HTR-8/SVneo (cell line): ENCODE measurements at regions not wholly inside any gene's neighbourhood (a gene's known extent, or its start where the extent isn't known, plus 50 kb on each side); places are given as distances from the start of the nearest gene placed in this dataset.

Experiments used
- DNase-seq: peaks from one replicate; pipeline ENCODE4 v3.0.0; 2011; ENCODE audit warnings: low spot score, mixed read lengths; ENCODE audit not compliant: insufficient read length
- FAIRE-seq: peaks from 2 replicates; lab custom pipeline; 2011; peaks lifted over from hg19 to GRCh38; lab: Jason Lieb, UNC

DNA sequence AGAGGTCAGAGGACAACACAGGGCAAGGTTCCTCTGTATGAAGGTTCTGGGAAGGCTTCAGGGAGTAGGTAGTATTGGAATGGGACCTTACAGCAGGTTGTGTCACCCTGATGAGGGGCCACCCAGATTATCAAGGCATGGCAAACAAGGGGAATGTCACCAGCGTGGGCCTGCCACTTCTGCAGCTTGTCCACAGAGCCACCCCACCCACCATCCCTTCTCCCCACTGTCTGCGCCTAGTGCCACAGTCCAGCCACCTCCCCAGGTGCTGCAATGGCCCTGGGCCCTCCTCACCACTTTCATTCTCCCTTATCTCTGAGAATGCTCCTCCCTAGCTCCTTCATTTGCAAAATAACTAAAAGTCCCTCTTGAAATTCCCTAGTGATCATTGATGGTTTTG lies 170.3 kb downstream of the TTC32 start:
- no peak for DNase-seq
- no peak for FAIRE-seq

DNA sequence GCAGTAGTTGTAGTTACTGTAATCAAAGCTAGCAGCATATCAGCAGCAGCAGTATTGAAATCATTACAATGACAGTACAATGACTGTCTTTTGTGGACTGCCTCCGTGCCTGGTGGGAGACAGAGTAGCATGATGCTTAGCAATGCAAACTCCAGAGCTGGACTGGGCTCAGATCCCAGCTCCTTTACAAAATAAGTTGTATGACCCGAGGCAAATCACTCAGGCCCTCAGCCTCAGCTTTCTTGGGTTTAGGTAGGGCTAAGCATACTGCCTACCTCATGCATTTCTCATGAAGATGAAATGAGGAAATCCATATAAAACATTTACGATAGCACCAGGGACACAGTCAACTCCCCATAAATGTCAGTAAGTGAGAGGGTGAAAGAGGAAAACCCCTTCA lies 170.7 kb downstream of the TTC32 start:
- DNase-seq (no peak), FAIRE-seq (no peak)

DNA sequence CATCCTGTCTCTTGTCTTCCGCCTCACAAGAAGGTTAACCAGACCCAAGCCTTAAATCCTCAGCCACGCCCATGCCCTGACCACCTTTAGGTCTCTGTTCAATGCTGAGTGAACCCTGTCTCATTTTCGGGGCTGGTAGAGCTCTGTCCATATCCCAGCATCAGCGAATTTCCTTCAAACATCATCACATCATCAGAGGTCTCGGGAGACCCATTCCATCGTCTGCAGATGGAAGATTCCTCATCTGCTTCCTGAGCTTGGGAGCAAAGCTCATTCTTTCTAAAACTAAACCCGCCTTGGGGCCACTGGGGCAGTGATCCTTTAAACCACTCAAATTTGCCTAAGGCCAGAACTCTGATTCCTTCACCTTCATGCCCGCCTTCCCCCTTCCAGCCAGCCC lies 173.7 kb downstream of the TTC32 start:
- no peak for DNase-seq
- FAIRE-seq: no peak

DNA sequence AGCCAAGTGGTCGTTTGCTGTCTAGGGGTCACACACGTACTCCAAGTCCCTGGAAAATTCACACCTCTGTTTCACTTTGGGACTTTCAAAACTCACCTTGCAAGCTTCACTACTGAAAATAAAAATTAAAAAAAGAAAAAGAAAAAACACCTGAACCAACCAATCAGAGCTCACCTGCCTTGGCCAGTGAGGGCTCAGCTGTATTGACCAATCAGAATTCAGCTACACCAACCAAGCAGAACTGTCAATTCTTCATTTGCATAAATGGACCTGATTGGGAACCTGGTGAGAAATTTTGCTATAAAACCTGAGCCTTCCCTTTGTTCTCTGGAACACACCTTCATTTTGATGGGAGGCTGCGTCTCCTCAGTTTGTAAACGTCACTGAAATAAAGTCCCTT lies 176.4 kb downstream of the TTC32 start:
- no peak for DNase-seq
- no peak for FAIRE-seq

GRCh38 chr2:19723021-19723420 lies 178.8 kb downstream of the TTC32 start:
- DNase-seq (no peak), FAIRE-seq (no peak)

GRCh38 chr2:19722531-19722971 lies 179.2 kb downstream of the TTC32 start:
- DNase-seq: no peak
- FAIRE-seq: no peak

DNA sequence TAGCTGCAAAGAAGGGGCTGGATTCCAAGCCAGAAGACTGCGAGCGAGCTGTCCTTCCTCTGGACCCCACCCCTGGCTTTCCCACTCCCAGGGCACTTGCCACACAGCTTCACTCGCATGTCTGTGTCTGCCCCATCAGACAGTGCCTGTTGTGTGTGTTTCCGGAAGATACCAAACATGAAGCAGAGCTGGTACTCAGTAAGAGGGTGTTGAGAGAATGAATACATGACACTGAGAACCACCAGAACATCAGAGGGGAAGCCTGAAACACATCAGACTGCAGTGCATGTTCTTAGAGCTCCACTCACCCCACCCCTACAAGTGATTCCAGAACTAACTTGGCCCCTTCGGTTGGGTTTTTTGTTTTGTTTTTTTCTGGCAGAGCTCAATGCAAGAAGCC lies 181.5 kb downstream of the TTC32 start:
- DNase-seq (no peak), FAIRE-seq (no peak)

DNA sequence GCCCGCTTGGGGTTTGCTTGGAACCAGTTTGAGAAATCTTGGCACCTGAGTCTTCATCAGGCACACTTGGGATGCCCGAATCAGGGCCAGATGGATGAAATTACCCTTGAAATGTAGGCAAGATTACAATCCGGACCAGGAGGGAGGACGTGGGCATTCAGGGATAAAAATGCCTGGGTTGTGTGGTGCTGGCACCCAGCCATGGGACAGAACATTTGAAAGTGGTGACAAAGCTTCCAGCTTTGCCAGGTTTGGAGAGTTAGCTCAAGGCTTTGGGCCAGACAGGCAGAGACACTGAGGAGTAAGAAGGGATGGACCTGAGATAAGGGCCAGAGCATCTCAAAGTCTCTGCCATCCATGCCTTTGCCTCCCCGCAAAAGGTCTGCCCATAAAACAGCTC lies 182.2 kb downstream of the TTC32 start:
- no peak for DNase-seq
- no peak for FAIRE-seq

DNA sequence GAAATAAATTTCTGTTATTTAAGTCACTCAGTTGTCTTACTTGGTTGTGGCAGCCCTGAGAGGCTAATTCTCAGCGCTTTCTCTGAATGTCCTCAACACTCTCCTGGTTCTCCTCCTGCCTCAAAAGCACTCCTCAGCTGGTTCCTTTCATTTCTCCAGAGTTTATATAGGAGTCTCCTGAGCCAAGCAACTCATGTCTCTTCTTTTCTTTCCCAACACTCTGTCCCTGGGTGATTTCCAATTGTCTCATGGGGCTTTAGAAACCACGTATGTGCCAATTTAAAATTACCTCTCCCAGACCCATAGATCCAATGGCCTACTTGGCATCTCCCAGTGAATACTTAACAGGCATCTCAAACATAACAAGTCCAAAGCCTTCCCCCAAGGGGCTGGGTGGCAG lies 184.3 kb downstream of the TTC32 start:
- no peak for DNase-seq
- no peak for FAIRE-seq

- no peak for DNase-seq
- no peak for FAIRE-seq
Measured at GRCh38 chr2:19714926-19715325, 186.9 kb downstream of the TTC32 start.

- FAIRE-seq (no peak), DNase-seq (no peak)
Measured at GRCh38 chr2:19712850-19713249, 188.9 kb downstream of the TTC32 start.

DNA sequence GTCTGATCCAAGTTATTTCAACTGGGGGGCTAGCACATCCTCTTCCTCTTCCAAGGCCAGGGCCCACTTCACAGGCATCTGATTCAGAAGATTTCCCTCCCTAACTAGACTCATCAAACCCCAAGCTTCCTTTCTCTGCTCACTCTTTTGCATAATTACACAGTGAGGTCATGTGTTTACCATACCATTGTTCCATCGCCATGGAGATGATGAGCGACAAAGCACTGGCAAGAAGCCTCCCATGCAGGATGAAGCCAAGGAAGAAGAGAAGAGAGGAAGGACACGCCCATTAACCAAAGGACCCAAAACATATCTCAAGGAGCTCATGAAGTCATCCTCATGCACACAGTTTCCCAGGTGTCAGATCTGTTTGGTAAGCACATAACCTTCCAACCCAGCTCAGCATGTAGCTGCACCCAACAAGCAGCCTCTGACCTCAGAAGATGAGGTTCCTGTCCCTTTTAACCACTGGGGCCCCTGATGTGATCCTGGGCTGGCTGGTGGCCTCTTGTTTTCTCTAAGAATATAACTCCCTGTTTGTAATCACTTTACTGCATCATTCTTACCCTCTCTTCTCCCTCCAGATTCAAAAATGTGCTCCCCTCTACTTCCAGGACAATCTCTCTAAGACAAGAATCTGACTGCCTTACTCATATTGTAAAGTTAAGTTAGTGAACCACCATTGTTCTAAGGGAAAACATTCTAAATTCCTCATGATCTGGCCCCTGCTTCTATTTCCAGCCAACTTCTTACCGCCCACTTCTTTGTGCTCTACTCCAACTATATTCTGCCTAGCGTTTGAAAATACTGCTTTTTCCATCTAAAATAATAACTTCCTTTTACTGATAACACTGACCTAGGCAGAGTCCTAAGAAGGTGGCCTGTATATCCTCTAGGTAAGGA lies 190.1 kb downstream of the TTC32 start:
- peak; percentile 40 for FAIRE-seq
- peak; percentile 81 for DNase-seq

- DNase-seq (no peak), FAIRE-seq (no peak)
Measured at GRCh38 chr2:19710230-19710629, 191.6 kb downstream of the TTC32 start.

DNA sequence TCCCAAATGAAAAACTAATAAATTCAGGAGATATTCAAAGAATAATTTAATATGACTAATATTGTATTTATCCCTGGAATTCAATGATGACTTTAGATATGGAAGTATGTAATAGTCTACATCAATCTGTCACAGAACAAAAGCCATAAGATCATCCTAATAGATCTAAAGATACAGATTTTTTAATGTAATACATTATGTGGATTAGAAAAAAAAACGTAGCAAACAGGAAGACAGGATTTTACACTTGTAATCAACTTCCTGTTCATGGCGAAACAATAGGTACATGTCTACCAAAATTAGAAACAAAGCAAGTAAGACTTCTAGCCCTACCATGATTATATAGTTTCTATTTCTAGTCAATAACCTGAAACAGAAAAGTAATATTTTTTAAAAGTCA lies 192.2 kb downstream of the TTC32 start:
- DNase-seq (no peak), FAIRE-seq (no peak)

DNA sequence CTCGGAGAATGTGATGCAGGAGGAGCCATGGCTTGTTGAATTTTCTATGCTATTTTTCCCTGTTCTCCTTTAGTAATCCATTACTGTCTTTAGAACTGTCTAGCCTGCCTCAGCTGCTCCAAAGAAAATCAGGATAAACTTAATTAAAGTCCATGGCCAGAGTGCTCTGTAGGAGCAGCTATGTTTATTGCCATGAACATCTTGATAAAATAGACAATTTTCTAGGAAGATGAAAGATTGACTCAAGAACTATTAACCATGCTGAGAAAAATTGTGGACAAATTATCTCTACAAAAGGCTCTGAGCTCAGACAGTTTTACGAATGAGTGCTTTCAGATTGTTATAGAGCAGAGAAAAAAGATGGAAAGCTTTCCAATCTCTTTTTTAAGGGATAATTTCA lies 193.0 kb downstream of the TTC32 start:
- DNase-seq (no peak), FAIRE-seq (no peak)

- FAIRE-seq: no peak
- no peak for DNase-seq
Measured at GRCh38 chr2:19706332-19706731, 195.5 kb downstream of the TTC32 start.

GRCh38 chr2:19702267-19702666 lies 199.5 kb downstream of the TTC32 start:
- DNase-seq (no peak), FAIRE-seq (peak; percentile 4)

- no peak for DNase-seq
Measured at GRCh38 chr2:19700861-19701585, 200.8 kb downstream of the TTC32 start.

GRCh38 chr2:19697131-19697530 lies 204.7 kb downstream of the TTC32 start:
- DNase-seq (no peak), FAIRE-seq (no peak)

More at GRCh38 chr2:19700861-19701585, 200.8 kb downstream of the TTC32 start:
- FAIRE-seq: no peak

DNA sequence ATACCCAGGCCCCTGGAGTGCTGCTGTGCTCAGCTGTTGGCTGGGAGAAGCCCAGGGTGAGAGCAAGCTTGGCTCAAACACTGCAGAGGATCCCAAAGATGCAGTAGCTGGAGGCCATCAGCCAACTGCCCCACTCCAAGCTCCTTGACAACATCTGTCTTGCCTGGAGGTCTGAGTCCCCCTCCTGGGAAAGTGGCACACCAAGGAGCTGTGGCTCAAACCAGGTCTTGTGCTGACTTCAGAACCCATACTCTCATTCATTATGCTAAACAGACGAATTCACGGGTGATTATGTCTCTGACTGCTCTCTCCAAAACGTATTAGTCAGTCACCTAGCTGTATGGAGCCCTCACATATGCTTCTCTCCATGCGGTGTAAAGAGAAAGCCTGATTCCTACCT lies 206.1 kb downstream of the TTC32 start:
- FAIRE-seq (no peak), DNase-seq (no peak)

- DNase-seq (no peak), FAIRE-seq (no peak)
Measured at GRCh38 chr2:19691892-19692291, 209.9 kb downstream of the TTC32 start.
